HCT116 (cell line): ENCODE measurements at regions not wholly inside any gene's neighbourhood (a gene's known extent, or its start where the extent isn't known, plus 50 kb on each side); places are given as distances from the start of the nearest gene placed in this dataset.

Experiments
- ATAC-seq: fragments of 200-7000 bp; cut with Tn5 transposase; 2 replicates; pipeline ENCODE4 v1.9.1; 2020; ENCODE audit warnings: mild to moderate bottlenecking, moderate library complexity
- BruUV-seq: library from RNA; stranded (reverse); fragments of 400-500 nt; replicated peaks from 2 replicates; lab custom pipeline; 2021; lab: Mats Ljungman, UMichigan
- CTCF ChIA-PET: fragments of 300-600 bp; sonication (Branson Sonifier 250); formaldehyde crosslinking; loops from one replicate; lab custom pipeline; 2021; ENCODE audit warnings: antibody characterized with exemption; lab: Charles Lee
- POLR2A ChIA-PET: fragments of 300-600, 350-600 bp; sonication (Branson Sonifier 250); formaldehyde crosslinking; loops from one replicate; lab custom pipeline; 2021; ENCODE audit warnings: antibody characterized with exemption; lab: Charles Lee
- RAD21 ChIA-PET, 2 experiments: fragments of 300-600 bp; sonication (Branson Sonifier 250); formaldehyde crosslinking; loops; one replicate each; lab custom pipeline; 2023; ENCODE audit warnings: low total read pairs in 2 of 2; ENCODE audit not compliant: uncharacterized antibody in 2 of 2, unreplicated experiment in 2 of 2, low non-redundant PET in 1 of 2; lab: Charles Lee
- DNase-seq: peaks from one replicate; pipeline ENCODE4 v3.0.0-alpha.2; 2010; ENCODE audit warnings: low read depth, low spot score
- H2AFZ ChIP-seq: fragments of 200-600 bp; shearing (Covaris generic), sonication (generic); 2 replicates; pipeline ENCODE4 v1.6.1; 2017; ENCODE audit warnings: low read depth, mixed run types, mixed read lengths, antibody characterized with exemption, low read length; ENCODE audit not compliant: poor library complexity, severe bottlenecking
- H3K27ac ChIP-seq: 2 replicates; pipeline ENCODE4 v1.5.1; 2012; ENCODE audit warnings: low read depth, low read length
- H3K27me3 ChIP-seq: fragments of 200-600 bp; sonication (generic); 2 replicates; pipeline ENCODE4 v1.6.1; 2016; ENCODE audit warnings: mixed run types, low read length, mixed read lengths; ENCODE audit not compliant: insufficient read depth
- H3K36me3 ChIP-seq, 2 experiments: fragments of 200-500 bp in 1 of 2; fragments of 200-600 bp in 1 of 2; sonication (Bioruptor generic) in 1 of 2; sonication (generic) in 1 of 2; 2 replicates each; pipeline versions ENCODE4 v1.5.1 to v1.6.1; 2014 to 2016; ENCODE audit warnings: low read length in 2 of 2, inconsistent platforms in 1 of 2, mixed read lengths in 1 of 2, mixed run types in 1 of 2; ENCODE audit not compliant: insufficient read depth in 2 of 2, control insufficient read depth in 1 of 2
- H3K4me1 ChIP-seq, 2 experiments: fragments of 200-600 bp in 1 of 2; sonication (generic) in 1 of 2; 2 replicates each; pipeline versions ENCODE4 v1.5.1 to v1.6.1; 2012 to 2017; ENCODE audit warnings: low read length in 2 of 2, inconsistent platforms in 1 of 2, mild to moderate bottlenecking in 1 of 2, mixed read lengths in 1 of 2, mixed run types in 1 of 2, moderate library complexity in 1 of 2; ENCODE audit not compliant: insufficient read depth in 2 of 2, control insufficient read depth in 1 of 2
- H3K4me2 ChIP-seq: fragments of 200-600 bp; sonication (generic); 2 replicates; pipeline ENCODE4 v1.6.1; 2017; ENCODE audit warnings: mixed run types, low read length, mixed read lengths
- H3K4me3 ChIP-seq, 2 experiments: fragments of 200-600 bp in 1 of 2; sonication (generic) in 1 of 2; replicated peaks in 1 of 2; 2 replicates each; pipeline ENCODE4 v1.5.1; 2011 to 2016; ENCODE audit warnings: low read length in 2 of 2, control low read depth in 1 of 2, low read depth in 1 of 2, mild to moderate bottlenecking in 1 of 2, mixed read lengths in 1 of 2, mixed run types in 1 of 2
- H3K79me2 ChIP-seq: fragments of 200-600 bp; sonication (generic); 2 replicates; pipeline ENCODE4 v1.6.1; 2017; ENCODE audit warnings: mild to moderate bottlenecking, mixed run types, low read length, moderate library complexity, mixed read lengths; ENCODE audit not compliant: insufficient read depth
- H3K9ac ChIP-seq: fragments of 200-600 bp; sonication (generic); 2 replicates; pipeline ENCODE4 v1.6.1; 2016; ENCODE audit warnings: low read length, mixed read lengths
- H3K9me2 ChIP-seq: fragments of 200-600 bp; sonication (generic), shearing (Covaris generic); 2 replicates; pipeline ENCODE4 v1.6.1; 2017; ENCODE audit warnings: mixed run types, mild to moderate bottlenecking, moderate library complexity; ENCODE audit not compliant: insufficient read depth
- H3K9me3 ChIP-seq, 2 experiments: fragments of 200-500 bp in 1 of 2; fragments of 200-600 bp in 1 of 2; sonication (Bioruptor generic) in 1 of 2; sonication (generic) in 1 of 2; 2 replicates each; pipeline ENCODE4 v1.6.1; 2014 to 2017; ENCODE audit warnings: low read length in 2 of 2, mixed read lengths in 2 of 2, inconsistent platforms in 1 of 2, low read depth in 1 of 2, mild to moderate bottlenecking in 1 of 2, mixed run types in 1 of 2, moderate library complexity in 1 of 2; ENCODE audit not compliant: control insufficient read depth in 1 of 2, insufficient read depth in 1 of 2
- H4K20me1 ChIP-seq: fragments of 200-600 bp; sonication (generic), shearing (Covaris generic); 2 replicates; pipeline ENCODE4 v1.6.1; 2017; ENCODE audit warnings: mixed run types, mild to moderate bottlenecking, moderate library complexity; ENCODE audit not compliant: insufficient read depth
- CBX3 ChIP-seq: IDR thresholded peaks from 2 replicates; pipeline ENCODE4 v1.6.1; 2012; ENCODE audit warnings: low read depth
- CEBPB ChIP-seq: IDR thresholded peaks from 2 replicates; pipeline ENCODE4 v1.6.1; 2012; ENCODE audit warnings: low read depth
- EGR1 ChIP-seq: IDR thresholded peaks from 2 replicates; pipeline ENCODE4 v1.6.1; 2012; ENCODE audit warnings: low read depth
- EZH2 ChIP-seq: fragments of 200-600 bp; sonication (generic); IDR thresholded peaks from 2 replicates; pipeline ENCODE4 v1.6.1; 2017; ENCODE audit warnings: antibody characterized with exemption, mixed run types
- SIN3A ChIP-seq: IDR thresholded peaks from 2 replicates; pipeline ENCODE4 v1.6.1; 2012; ENCODE audit warnings: low read depth
- SP1 ChIP-seq: IDR thresholded peaks from 2 replicates; pipeline ENCODE4 v1.6.1; 2012; ENCODE audit warnings: low read depth
- SRF ChIP-seq: IDR thresholded peaks from 2 replicates; pipeline ENCODE4 v1.6.1; 2012; ENCODE audit warnings: low read depth
- YY1 ChIP-seq: IDR thresholded peaks from 2 replicates; pipeline ENCODE4 v1.6.1; 2011; ENCODE audit warnings: low read length, low read depth, moderate library complexity, mild to moderate bottlenecking; ENCODE audit not compliant: insufficient replicate concordance; ENCODE audit errors: extremely low read depth
- ZFX ChIP-seq: fragments of 450-650 bp; IDR thresholded peaks from 2 replicates; pipeline ENCODE4 v1.6.1; 2017
- intact Hi-C: fragments of 100-400 bp; cut with micrococcal nuclease; formaldehyde crosslinking; loops from 2 replicates; pipeline ENCODE4 v1.10.0; 2022
- TF ChIP-seq, protein P1 (sequence below), 3 experiments: fragments of 200-600 bp in 1 of 3; sonication (generic) in 1 of 3; IDR thresholded peaks in 2 of 3; conservative IDR thresholded peaks in 1 of 3; 2 replicates each; pipeline ENCODE4 v1.5.1; 2012 to 2017; ENCODE audit warnings: low read depth in 2 of 3, low read length in 2 of 3, antibody characterized with exemption in 1 of 3, borderline replicate concordance in 1 of 3, control low read depth in 1 of 3, mild to moderate bottlenecking in 1 of 3, mixed read lengths in 1 of 3, mixed run types in 1 of 3, moderate library complexity in 1 of 3; ENCODE audit not compliant: insufficient read depth in 1 of 3
- TF ChIP-seq, protein P2 (sequence below): IDR thresholded peaks from 2 replicates; pipeline ENCODE4 v1.6.1; 2011; ENCODE audit warnings: mild to moderate bottlenecking, low read length, moderate library complexity; ENCODE audit not compliant: insufficient replicate concordance; ENCODE audit errors: extremely low read depth
- TF ChIP-seq, protein P3 (sequence below): IDR thresholded peaks from 2 replicates; pipeline ENCODE4 v1.6.1; 2012

DNA sequence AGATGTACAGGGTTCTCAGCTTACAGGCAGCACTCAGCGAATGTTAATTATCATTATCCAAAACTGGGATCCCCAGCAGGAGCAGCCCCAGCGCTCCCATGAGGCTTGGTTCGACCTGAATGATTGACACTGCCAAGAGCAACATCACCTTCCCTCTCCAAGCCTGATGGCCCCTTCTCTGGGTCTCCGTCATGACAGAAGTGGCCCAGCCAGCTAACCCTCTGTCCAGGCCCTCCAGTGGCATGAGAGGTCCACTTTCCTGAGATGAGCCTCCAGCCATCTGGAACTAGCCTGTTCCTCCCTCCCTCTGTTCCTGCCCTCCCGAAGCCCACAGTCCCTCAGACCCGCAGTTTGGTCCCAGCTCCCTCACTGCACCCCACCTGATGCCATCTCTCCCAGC is 97.0 kb upstream of the RAB6C start:
- no peak overlapping the region for H2AFZ ChIP-seq
- DNase-seq (no peak), ATAC-seq (no peak)
- BruUV-seq = no TSS peak
- H3K4me3 ChIP-seq = no peak overlapping the region
- no peak overlapping the region for H3K27ac ChIP-seq
- no peaks in the 10 kb centered on the region for H3K27me3 ChIP-seq
- H3K4me1 ChIP-seq = no peaks in the 10 kb centered on the region
- intact Hi-C loops = no loop called here
- H3K9ac ChIP-seq = no peak overlapping the region
- H3K9me3 ChIP-seq = no peaks in the 10 kb centered on the region
- H3K9me2 ChIP-seq = no peaks in the 10 kb centered on the region
- H3K79me2 ChIP-seq = no peaks in the 10 kb centered on the region
- ChIA-PET POLR2A (no interaction called here), RAD21 (no interaction called here), CTCF (no interaction called here)
- no peaks in the 10 kb centered on the region for H4K20me1 ChIP-seq
- no peaks in the 10 kb centered on the region for H3K36me3 ChIP-seq
- H3K4me2 ChIP-seq = no peak overlapping the region
- TF ChIP-seq, protein P1, sequence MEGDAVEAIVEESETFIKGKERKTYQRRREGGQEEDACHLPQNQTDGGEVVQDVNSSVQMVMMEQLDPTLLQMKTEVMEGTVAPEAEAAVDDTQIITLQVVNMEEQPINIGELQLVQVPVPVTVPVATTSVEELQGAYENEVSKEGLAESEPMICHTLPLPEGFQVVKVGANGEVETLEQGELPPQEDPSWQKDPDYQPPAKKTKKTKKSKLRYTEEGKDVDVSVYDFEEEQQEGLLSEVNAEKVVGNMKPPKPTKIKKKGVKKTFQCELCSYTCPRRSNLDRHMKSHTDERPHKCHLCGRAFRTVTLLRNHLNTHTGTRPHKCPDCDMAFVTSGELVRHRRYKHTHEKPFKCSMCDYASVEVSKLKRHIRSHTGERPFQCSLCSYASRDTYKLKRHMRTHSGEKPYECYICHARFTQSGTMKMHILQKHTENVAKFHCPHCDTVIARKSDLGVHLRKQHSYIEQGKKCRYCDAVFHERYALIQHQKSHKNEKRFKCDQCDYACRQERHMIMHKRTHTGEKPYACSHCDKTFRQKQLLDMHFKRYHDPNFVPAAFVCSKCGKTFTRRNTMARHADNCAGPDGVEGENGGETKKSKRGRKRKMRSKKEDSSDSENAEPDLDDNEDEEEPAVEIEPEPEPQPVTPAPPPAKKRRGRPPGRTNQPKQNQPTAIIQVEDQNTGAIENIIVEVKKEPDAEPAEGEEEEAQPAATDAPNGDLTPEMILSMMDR (IDR thresholded peaks at IDR 0.05 in 2 of 3, conservative IDR thresholded peaks at IDR 0.05 in 1 of 3; ENCODE audit: borderline replicate concordance in 1 of 3, insufficient read depth in 1 of 3, low read depth in 2 of 3, low read length in 2 of 3) = no peak
- TF ChIP-seq SP1 (no peak), SRF (no peak), CBX3 (no peak), EGR1 (no peak), CEBPB (no peak), YY1 (no peak), ZFX (no peak), SIN3A (no peak), EZH2 (no peak)
- TF ChIP-seq, protein P2, sequence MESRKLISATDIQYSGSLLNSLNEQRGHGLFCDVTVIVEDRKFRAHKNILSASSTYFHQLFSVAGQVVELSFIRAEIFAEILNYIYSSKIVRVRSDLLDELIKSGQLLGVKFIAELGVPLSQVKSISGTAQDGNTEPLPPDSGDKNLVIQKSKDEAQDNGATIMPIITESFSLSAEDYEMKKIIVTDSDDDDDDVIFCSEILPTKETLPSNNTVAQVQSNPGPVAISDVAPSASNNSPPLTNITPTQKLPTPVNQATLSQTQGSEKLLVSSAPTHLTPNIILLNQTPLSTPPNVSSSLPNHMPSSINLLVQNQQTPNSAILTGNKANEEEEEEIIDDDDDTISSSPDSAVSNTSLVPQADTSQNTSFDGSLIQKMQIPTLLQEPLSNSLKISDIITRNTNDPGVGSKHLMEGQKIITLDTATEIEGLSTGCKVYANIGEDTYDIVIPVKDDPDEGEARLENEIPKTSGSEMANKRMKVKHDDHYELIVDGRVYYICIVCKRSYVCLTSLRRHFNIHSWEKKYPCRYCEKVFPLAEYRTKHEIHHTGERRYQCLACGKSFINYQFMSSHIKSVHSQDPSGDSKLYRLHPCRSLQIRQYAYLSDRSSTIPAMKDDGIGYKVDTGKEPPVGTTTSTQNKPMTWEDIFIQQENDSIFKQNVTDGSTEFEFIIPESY = no peak
- TF ChIP-seq, protein P3, sequence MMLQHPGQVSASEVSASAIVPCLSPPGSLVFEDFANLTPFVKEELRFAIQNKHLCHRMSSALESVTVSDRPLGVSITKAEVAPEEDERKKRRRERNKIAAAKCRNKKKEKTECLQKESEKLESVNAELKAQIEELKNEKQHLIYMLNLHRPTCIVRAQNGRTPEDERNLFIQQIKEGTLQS = no peak
